H9 (cell line): ENCODE measurements at regions not wholly inside any gene's neighbourhood (a gene's known extent, or its start where the extent isn't known, plus 50 kb on each side); places are given as distances from the start of the nearest gene placed in this dataset.

Experiments
- DNase-seq: peaks from one replicate; pipeline ENCODE4 v3.0.0-alpha.2; 2017
- H2AFZ ChIP-seq: one replicate; pipeline ENCODE4 v1.6.1; 2013; ENCODE audit warnings: mild to moderate bottlenecking, low read length, control low read depth, moderate library complexity
- H2AK5ac ChIP-seq: 2 replicates; pipeline ENCODE4 v1.6.1; 2013; ENCODE audit warnings: low read length, control low read depth, mixed read lengths; ENCODE audit not compliant: insufficient read length
- H2BK120ac ChIP-seq: one replicate; pipeline ENCODE4 v1.6.1; 2013; ENCODE audit warnings: low read depth, mild to moderate bottlenecking, low read length, control low read depth, inconsistent platforms; ENCODE audit not compliant: poor library complexity, severe bottlenecking
- H2BK12ac ChIP-seq: 2 replicates; pipeline ENCODE4 v1.6.1; 2013; ENCODE audit warnings: low read length, control low read depth, mixed read lengths, low read depth; ENCODE audit not compliant: insufficient read length
- H2BK15ac ChIP-seq: 2 replicates; pipeline ENCODE4 v1.6.1; 2013; ENCODE audit warnings: low read depth, low read length, control low read depth
- H2BK20ac ChIP-seq: one replicate; pipeline ENCODE4 v1.6.1; 2013; ENCODE audit warnings: low read depth, mild to moderate bottlenecking, low read length, control low read depth, inconsistent platforms; ENCODE audit not compliant: poor library complexity, severe bottlenecking
- H2BK5ac ChIP-seq: 2 replicates; pipeline ENCODE4 v1.6.1; 2013; ENCODE audit warnings: low read length, control low read depth, mixed read lengths; ENCODE audit not compliant: insufficient read length
- H3K14ac ChIP-seq: 2 replicates; pipeline ENCODE4 v1.6.1; 2013; ENCODE audit warnings: low read length, control low read depth; ENCODE audit not compliant: insufficient read depth
- H3K18ac ChIP-seq: 2 replicates; pipeline ENCODE4 v1.6.1; 2013; ENCODE audit warnings: low read depth, mild to moderate bottlenecking, mixed read lengths, low read length, control low read depth; ENCODE audit not compliant: insufficient read length
- H3K23ac ChIP-seq: 2 replicates; pipeline ENCODE4 v1.6.1; 2013; ENCODE audit warnings: low read length, control low read depth, mixed read lengths, low read depth; ENCODE audit not compliant: insufficient read length
- H3K23me2 ChIP-seq: 2 replicates; pipeline ENCODE4 v1.6.1; 2013; ENCODE audit warnings: low read depth, mild to moderate bottlenecking, mixed read lengths, low read length, control low read depth; ENCODE audit not compliant: insufficient read length, poor library complexity, severe bottlenecking
- H3K27ac ChIP-seq: 2 replicates; pipeline ENCODE4 v1.5.1; 2013; ENCODE audit warnings: low read length, control low read depth, mixed read lengths, low read depth; ENCODE audit not compliant: insufficient read length
- H3K27me3 ChIP-seq: 2 replicates; pipeline ENCODE4 v1.6.1; 2013; ENCODE audit warnings: low read length, control low read depth, inconsistent platforms; ENCODE audit not compliant: insufficient read depth
- H3K4ac ChIP-seq: 2 replicates; pipeline ENCODE4 v1.6.1; 2013; ENCODE audit warnings: low read depth, mild to moderate bottlenecking, control low read depth, inconsistent platforms, low read length, moderate library complexity
- H3K4me1 ChIP-seq: 2 replicates; pipeline ENCODE4 v1.6.1; 2013; ENCODE audit warnings: low read length, control low read depth, inconsistent platforms; ENCODE audit not compliant: insufficient read depth
- H3K4me2 ChIP-seq: 2 replicates; pipeline ENCODE4 v1.6.1; 2013; ENCODE audit warnings: low read length, control low read depth, mixed read lengths; ENCODE audit not compliant: insufficient read length, insufficient read depth
- H3K56ac ChIP-seq: 2 replicates; pipeline ENCODE4 v1.6.1; 2013; ENCODE audit warnings: low read depth, mild to moderate bottlenecking, mixed read lengths, low read length, control low read depth; ENCODE audit not compliant: insufficient read length
- H3K79me1 ChIP-seq: 2 replicates; pipeline ENCODE4 v1.6.1; 2013; ENCODE audit warnings: low read depth, mild to moderate bottlenecking, moderate library complexity, low read length, control low read depth, inconsistent platforms; ENCODE audit not compliant: insufficient read depth, poor library complexity, severe bottlenecking
- H3K79me2 ChIP-seq: 2 replicates; pipeline ENCODE4 v1.6.1; 2013; ENCODE audit warnings: low read length, control low read depth, inconsistent platforms; ENCODE audit not compliant: insufficient read depth
- H3K9ac ChIP-seq: 2 replicates; pipeline ENCODE4 v1.6.1; 2013; ENCODE audit warnings: low read length, control low read depth, mixed read lengths; ENCODE audit not compliant: insufficient read length; ENCODE audit errors: extremely low read depth
- H3K9me3 ChIP-seq: one replicate; pipeline ENCODE4 v1.6.1; 2013; ENCODE audit warnings: low read depth, low read length, inconsistent platforms; ENCODE audit not compliant: control insufficient read depth
- H3T11ph ChIP-seq: one replicate; pipeline ENCODE4 v1.6.1; 2013; ENCODE audit warnings: mild to moderate bottlenecking, low read length, control low read depth, inconsistent platforms
- H4K20me1 ChIP-seq: one replicate; pipeline ENCODE4 v1.6.1; 2013; ENCODE audit not compliant: control insufficient read depth, insufficient read length, insufficient read depth
- H4K5ac ChIP-seq: 2 replicates; pipeline ENCODE4 v1.6.1; 2013; ENCODE audit warnings: low read depth, mild to moderate bottlenecking, mixed read lengths, low read length, control low read depth; ENCODE audit not compliant: insufficient read length
- H4K8ac ChIP-seq: replicated peaks from 2 replicates; pipeline ENCODE4 v1.6.1; 2013; ENCODE audit warnings: low read length, control low read depth, mixed read lengths, low read depth; ENCODE audit not compliant: insufficient read length
- H4K91ac ChIP-seq: 2 replicates; pipeline ENCODE4 v1.6.1; 2013; ENCODE audit warnings: low read depth, mild to moderate bottlenecking, moderate library complexity, mixed read lengths, low read length, control low read depth; ENCODE audit not compliant: insufficient read length
- H3K27ac Mint-ChIP-seq, 3 experiments: 2 replicates in 2 of 3; 3 replicates in 1 of 3; pipeline ENCODE4 v1.8.0; 2020 to 2021; ENCODE audit warnings: mixed read lengths in 3 of 3, mild to moderate bottlenecking in 1 of 3, moderate library complexity in 1 of 3
- H3K27me3 Mint-ChIP-seq: 2 replicates; pipeline ENCODE4 v1.8.0; 2021; ENCODE audit warnings: low read depth, mild to moderate bottlenecking, moderate library complexity, mixed read lengths
- H3K36me3 Mint-ChIP-seq, 3 experiments: 2 replicates in 2 of 3; 3 replicates in 1 of 3; pipeline ENCODE4 v1.8.0; 2020 to 2021; ENCODE audit warnings: low read depth in 3 of 3, mixed read lengths in 3 of 3; ENCODE audit not compliant: insufficient read depth in 1 of 3
- H3K4me1 Mint-ChIP-seq, 2 experiments: 2 replicates each; pipeline ENCODE4 v1.8.0; 2020; ENCODE audit warnings: mixed read lengths in 2 of 2
- H3K4me3 Mint-ChIP-seq, 2 experiments: 2 replicates in 1 of 2; 3 replicates in 1 of 2; pipeline ENCODE4 v1.8.0; 2020 to 2021; ENCODE audit warnings: mild to moderate bottlenecking in 2 of 2, mixed read lengths in 2 of 2, moderate library complexity in 1 of 2
- H3K9me3 Mint-ChIP-seq, 2 experiments: 2 replicates in 1 of 2; 3 replicates in 1 of 2; pipeline ENCODE4 v1.8.0; 2020; ENCODE audit warnings: mild to moderate bottlenecking in 2 of 2, mixed read lengths in 2 of 2, moderate library complexity in 1 of 2
- WGBS: extraction: QIAGEN DNeasy Blood & Tissue Kit; methylation state at CpG from one replicate; pipeline ENCODE4 v1.1.7; 2013; ENCODE audit warnings: missing lambda C conversion rate, low lambda C conversion rate, mixed read lengths; ENCODE audit not compliant: insufficient read length; ENCODE audit errors: extremely low coverage; 5-methylcytosine and 5-hydroxymethylcytosine counted together
- TF ChIP-seq, protein P1 (sequence below): fragments of 200-600 bp; sonication (generic); conservative IDR thresholded peaks from 3 replicates; pipeline ENCODE4 v1.8.0; 2021; ENCODE audit warnings: antibody characterized with exemption, mild to moderate bottlenecking

DNA sequence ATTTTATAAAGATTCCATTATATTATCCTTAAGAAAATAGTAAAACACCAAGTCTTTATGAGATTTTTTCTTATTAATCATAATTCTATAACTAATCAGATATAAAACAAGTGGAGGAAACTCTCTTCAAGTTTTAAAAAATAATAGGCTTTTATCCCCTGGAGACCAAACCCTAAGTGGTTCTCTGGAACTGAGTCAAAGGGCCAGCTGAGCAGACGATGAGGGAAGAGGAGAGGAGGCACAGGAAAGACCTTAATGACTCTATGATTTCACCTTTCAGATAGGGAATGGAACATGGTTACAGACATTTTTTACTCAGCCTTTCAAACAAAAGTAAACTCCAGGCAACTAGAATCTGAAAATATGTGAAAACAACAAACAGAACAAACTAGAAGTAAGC lies 201.8 kb downstream of the SLC39A8 start:
- no peak overlapping the region for H2BK12ac ChIP-seq
- no peak overlapping the region for H3K14ac ChIP-seq
- no peak overlapping the region for H2BK15ac ChIP-seq
- no peak overlapping the region for H3K18ac ChIP-seq
- no peak overlapping the region for H4K91ac ChIP-seq
- Mint-ChIP-seq H3K36me3 (no peaks in the 10 kb centered on the region), H3K4me3 (no peak overlapping the region), H3K27ac (no peak overlapping the region), H3K27me3 (no peaks in the 10 kb centered on the region), H3K9me3 (no peaks in the 10 kb centered on the region), H3K4me1 (no peaks in the 10 kb centered on the region)
- no peaks in the 10 kb centered on the region for H3K4me1 ChIP-seq
- no peak overlapping the region for H2BK5ac ChIP-seq
- H3K27ac ChIP-seq: no peak overlapping the region
- no peak overlapping the region for H2AFZ ChIP-seq
- no peak overlapping the region for H2BK120ac ChIP-seq
- no peak for DNase-seq
- no CpG with 5 or more reads among the region's 1 CpG for WGBS
- no peak overlapping the region for H2AK5ac ChIP-seq
- no peak overlapping the region for H3K9ac ChIP-seq
- no peaks in the 10 kb centered on the region for H3K27me3 ChIP-seq
- no peak overlapping the region for H3K4me2 ChIP-seq
- TF ChIP-seq, protein P1, sequence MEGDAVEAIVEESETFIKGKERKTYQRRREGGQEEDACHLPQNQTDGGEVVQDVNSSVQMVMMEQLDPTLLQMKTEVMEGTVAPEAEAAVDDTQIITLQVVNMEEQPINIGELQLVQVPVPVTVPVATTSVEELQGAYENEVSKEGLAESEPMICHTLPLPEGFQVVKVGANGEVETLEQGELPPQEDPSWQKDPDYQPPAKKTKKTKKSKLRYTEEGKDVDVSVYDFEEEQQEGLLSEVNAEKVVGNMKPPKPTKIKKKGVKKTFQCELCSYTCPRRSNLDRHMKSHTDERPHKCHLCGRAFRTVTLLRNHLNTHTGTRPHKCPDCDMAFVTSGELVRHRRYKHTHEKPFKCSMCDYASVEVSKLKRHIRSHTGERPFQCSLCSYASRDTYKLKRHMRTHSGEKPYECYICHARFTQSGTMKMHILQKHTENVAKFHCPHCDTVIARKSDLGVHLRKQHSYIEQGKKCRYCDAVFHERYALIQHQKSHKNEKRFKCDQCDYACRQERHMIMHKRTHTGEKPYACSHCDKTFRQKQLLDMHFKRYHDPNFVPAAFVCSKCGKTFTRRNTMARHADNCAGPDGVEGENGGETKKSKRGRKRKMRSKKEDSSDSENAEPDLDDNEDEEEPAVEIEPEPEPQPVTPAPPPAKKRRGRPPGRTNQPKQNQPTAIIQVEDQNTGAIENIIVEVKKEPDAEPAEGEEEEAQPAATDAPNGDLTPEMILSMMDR: no peak
- no peak overlapping the region for H4K8ac ChIP-seq
- no peaks in the 10 kb centered on the region for H4K20me1 ChIP-seq
- H3K23me2 ChIP-seq: no peaks in the 10 kb centered on the region
- no peak overlapping the region for H3K56ac ChIP-seq
- H3K4ac ChIP-seq: no peak overlapping the region
- no peaks in the 10 kb centered on the region for H3K9me3 ChIP-seq
- H3T11ph ChIP-seq: no peak overlapping the region
- H3K79me1 ChIP-seq: no peaks in the 10 kb centered on the region
- no peak overlapping the region for H3K23ac ChIP-seq
- no peak overlapping the region for H2BK20ac ChIP-seq
- no peak overlapping the region for H4K5ac ChIP-seq
- H3K79me2 ChIP-seq: no peaks in the 10 kb centered on the region
